ENCODE measurements at regions not wholly inside any gene's neighbourhood (a gene's known extent, or its start where the extent isn't known, plus 50 kb on each side); places are given as distances from the start of the nearest gene placed in this dataset.

DNA sequence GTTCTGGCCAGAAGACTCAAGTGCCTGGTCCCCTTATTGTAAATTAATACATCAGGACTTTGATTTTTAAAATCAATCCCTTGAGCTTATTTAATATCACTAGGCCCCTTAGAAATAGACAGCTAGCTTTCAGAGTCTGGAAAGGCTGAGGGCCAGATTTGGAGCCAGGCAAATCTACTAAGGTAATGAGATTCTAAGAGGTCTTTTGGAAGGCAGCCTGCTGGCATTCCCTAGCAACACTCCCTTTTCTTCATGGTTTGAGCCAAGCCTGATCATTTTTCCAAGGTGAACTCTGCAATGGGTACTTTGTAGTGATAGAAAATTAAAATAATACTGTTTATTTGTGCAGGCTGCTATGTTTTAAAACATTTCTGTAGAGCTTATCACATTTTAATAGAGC lies 378.5 kb downstream of the FAT4 start:
- no peak for DNase-seq
- Histone ChIP-seq H3K27ac (no peak overlapping the region), H3K36me3 (no peaks in the 10 kb centered on the region), H3K4me3 (no peak overlapping the region), H3K27me3 (no peaks in the 10 kb centered on the region), H3K9me3 (no peaks in the 10 kb centered on the region), H3K4me1 (ENCODE audit: insufficient read depth) (no peaks in the 10 kb centered on the region)
- no peak for TF ChIP-seq CTCF (IDR thresholded peaks at IDR 0.05)
- TF ChIP-seq POLR2A (IDR thresholded peaks at IDR 0.05): no peak
- TF ChIP-seq EP300 (IDR thresholded peaks at IDR 0.05): no peak
- intact Hi-C loops (cut with DNase I): no loop called here

- DNase-seq: no peak
- intact Hi-C loops (cut with DNase I): no loop called here
- H3K27me3 ChIP-seq: no peaks in the 10 kb centered on the region
- H3K27ac ChIP-seq: no peak overlapping the region
- H3K36me3 ChIP-seq: no peaks in the 10 kb centered on the region
- no peak overlapping the region for H3K4me3 ChIP-seq
- H3K4me1 ChIP-seq (ENCODE audit: insufficient read depth): no peaks in the 10 kb centered on the region
- no peak for TF ChIP-seq EP300 (IDR thresholded peaks at IDR 0.05)
- no peak for TF ChIP-seq CTCF (IDR thresholded peaks at IDR 0.05)
- TF ChIP-seq POLR2A (IDR thresholded peaks at IDR 0.05): no peak
- H3K9me3 ChIP-seq: no peaks in the 10 kb centered on the region
Measured at GRCh38 chr4:125702406-125702805, 387.7 kb downstream of the FAT4 start.

DNA sequence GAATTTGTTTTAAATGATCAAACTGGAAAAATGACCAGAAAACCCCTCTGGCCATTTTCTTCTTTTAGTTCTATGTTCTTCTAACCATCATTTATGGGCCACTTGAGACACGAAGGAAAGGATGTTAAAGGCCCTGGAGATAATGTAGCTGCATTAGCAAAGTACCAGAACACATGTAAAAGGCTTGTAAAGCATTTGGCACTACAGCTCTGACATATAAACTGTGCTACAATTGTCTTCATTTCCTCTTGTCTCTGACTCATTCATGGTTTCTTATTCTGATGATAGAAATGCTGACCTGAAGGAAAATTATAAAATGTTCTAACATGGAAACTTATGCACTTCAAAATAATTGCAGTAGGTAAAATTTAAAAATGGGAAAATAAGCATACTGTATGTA lies 388.7 kb downstream of the FAT4 start:
- Histone ChIP-seq H3K4me3 (no peak overlapping the region), H3K27me3 (no peaks in the 10 kb centered on the region), H3K36me3 (no peaks in the 10 kb centered on the region), H3K27ac (no peak overlapping the region), H3K4me1 (ENCODE audit: insufficient read depth) (no peaks in the 10 kb centered on the region), H3K9me3 (no peaks in the 10 kb centered on the region)
- intact Hi-C loops (cut with DNase I): no loop called here
- DNase-seq: no peak
- TF ChIP-seq POLR2A (IDR thresholded peaks at IDR 0.05): no peak
- no peak for TF ChIP-seq CTCF (IDR thresholded peaks at IDR 0.05)
- TF ChIP-seq EP300 (IDR thresholded peaks at IDR 0.05): no peak
- 47 to 61% (median 57%) methylated on average over 1 of the region's 1 CpG for WGBS, 3 donors

DNA sequence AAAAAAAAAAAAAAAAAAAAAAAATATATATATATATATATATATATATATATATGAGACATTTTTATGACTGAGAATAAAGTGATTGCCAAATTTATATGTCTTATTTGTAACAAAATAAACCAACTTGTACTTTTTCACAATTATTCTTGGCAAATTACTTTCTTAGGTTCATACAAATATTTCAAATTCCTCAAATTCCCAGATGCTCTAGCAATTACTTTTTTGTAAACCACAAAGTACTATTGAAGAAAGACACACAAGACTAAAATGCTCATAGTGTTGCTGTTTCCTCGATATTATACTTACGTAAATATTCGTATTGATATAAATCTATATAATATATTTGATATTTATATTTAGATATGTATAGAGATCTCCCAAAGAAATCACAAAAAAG lies 390.0 kb downstream of the FAT4 start:
- Histone ChIP-seq H3K4me3 (no peak overlapping the region), H3K9me3 (no peaks in the 10 kb centered on the region), H3K36me3 (no peaks in the 10 kb centered on the region), H3K27me3 (no peaks in the 10 kb centered on the region), H3K27ac (no peak overlapping the region), H3K4me1 (ENCODE audit: insufficient read depth) (no peaks in the 10 kb centered on the region)
- TF ChIP-seq EP300 (IDR thresholded peaks at IDR 0.05): no peak
- no peak for TF ChIP-seq POLR2A (IDR thresholded peaks at IDR 0.05)
- no peak for TF ChIP-seq CTCF (IDR thresholded peaks at IDR 0.05)
- 32 to 38% (median 37%) methylated on average over 3 of the region's 3 CpGs for WGBS, 3 donors
- intact Hi-C loops (cut with DNase I): no loop called here
- no peak for DNase-seq

- Histone ChIP-seq H3K27me3 (no peaks in the 10 kb centered on the region), H3K4me1 (ENCODE audit: insufficient read depth) (no peaks in the 10 kb centered on the region), H3K36me3 (no peaks in the 10 kb centered on the region), H3K4me3 (no peak overlapping the region), H3K27ac (no peak overlapping the region), H3K9me3 (no peaks in the 10 kb centered on the region)
- TF ChIP-seq POLR2A (IDR thresholded peaks at IDR 0.05) (no peak), EP300 (IDR thresholded peaks at IDR 0.05) (no peak), CTCF (IDR thresholded peaks at IDR 0.05) (no peak)
- 0 to 9% (median 4%) methylated on average over 1 of the region's 1 CpG for WGBS, 3 donors
- DNase-seq: no peak
- intact Hi-C loops (cut with DNase I): no loop called here
Measured at GRCh38 chr4:125705681-125706080, 390.9 kb downstream of the FAT4 start.
